Right lobe of liver (tissue), 6 donors: ENCODE measurements at regions not wholly inside any gene's neighbourhood (a gene's known extent, or its start where the extent isn't known, plus 50 kb on each side); places are given as distances from the start of the nearest gene placed in this dataset.

Experiments used
- ATAC-seq, 4 donors: fragments of 200-7000 bp; cut with Tn5 transposase; one replicate each; pipeline ENCODE4 v1.9.1; 2020; ENCODE audit warnings: mild to moderate bottlenecking in 4 of 4, moderate library complexity in 4 of 4
- DNase-seq, 3 donors: peaks; one replicate each; pipeline ENCODE4 v3.0.0-alpha.2; 2020
- H3K27ac ChIP-seq, 3 donors: fragments of 200-600 bp; one replicate each; pipeline ENCODE4 v1.8.0; 2022
- H3K27me3 ChIP-seq, 2 donors: fragments of 200-600 bp; one replicate each; pipeline ENCODE4 v1.8.0; 2022
- H3K36me3 ChIP-seq, 4 donors: fragments of 200-600 bp; sonication (generic) in 1 of 4; one replicate each; pipeline versions ENCODE4 v1.5.1 to v1.8.0; 2017 to 2022; ENCODE audit warnings: control low read depth in 1 of 4
- H3K4me1 ChIP-seq, 4 donors: fragments of 200-600 bp; sonication (generic) in 1 of 4; one replicate each; pipeline versions ENCODE4 v1.5.1 to v1.8.0; 2017 to 2022; ENCODE audit warnings: control low read depth in 1 of 4
- H3K4me3 ChIP-seq, 3 donors: fragments of 200-600 bp; one replicate each; pipeline ENCODE4 v1.8.0; 2022
- H3K9me3 ChIP-seq, 4 donors: fragments of 200-600 bp; sonication (generic) in 1 of 4; one replicate each; pipeline versions ENCODE4 v1.5.1 to v1.8.0; 2017 to 2022; ENCODE audit warnings: control low read depth in 1 of 4
- POLR2A ChIP-seq: fragments of 450-650 bp; IDR thresholded peaks from one replicate; pipeline ENCODE4 v1.6.1; 2017; ENCODE audit warnings: antibody characterized with exemption, mild to moderate bottlenecking
- WGBS: methylation state at CpG from one replicate; pipeline ENCODE4 v1.1.6; 2018; ENCODE audit warnings: low coverage, low lambda C conversion rate; ENCODE audit not compliant: insufficient coverage; ENCODE audit errors: missing lambda C conversion rate; 5-methylcytosine and 5-hydroxymethylcytosine counted together
- intact Hi-C, 2 donors: fragments of 100-400 bp; cut with DNase I; formaldehyde crosslinking; loops; one replicate each; pipeline versions ENCODE4 v1.11.2 to v1.14.1; 2022
- TF ChIP-seq, protein P1 (sequence below), 4 donors: fragments of 200-600 bp in 3 of 4; fragments of 450-650 bp in 1 of 4; IDR thresholded peaks; one replicate each; pipeline versions ENCODE4 v1.5.1 to v1.8.0; 2016 to 2022; ENCODE audit warnings: antibody characterized with exemption in 4 of 4, mild to moderate bottlenecking in 2 of 4
- donor health status: DM: no; HTN: yes; CAD: no.
- donor health status: DM: no; HTN: no; CAD: no.
- donor health status: DM: no; HTN: no; CAD: no.
- donor health status: DM: no; HTN: yes; CAD: no.
- donor health status: DM: no; HTN: yes; CAD: no.

DNA sequence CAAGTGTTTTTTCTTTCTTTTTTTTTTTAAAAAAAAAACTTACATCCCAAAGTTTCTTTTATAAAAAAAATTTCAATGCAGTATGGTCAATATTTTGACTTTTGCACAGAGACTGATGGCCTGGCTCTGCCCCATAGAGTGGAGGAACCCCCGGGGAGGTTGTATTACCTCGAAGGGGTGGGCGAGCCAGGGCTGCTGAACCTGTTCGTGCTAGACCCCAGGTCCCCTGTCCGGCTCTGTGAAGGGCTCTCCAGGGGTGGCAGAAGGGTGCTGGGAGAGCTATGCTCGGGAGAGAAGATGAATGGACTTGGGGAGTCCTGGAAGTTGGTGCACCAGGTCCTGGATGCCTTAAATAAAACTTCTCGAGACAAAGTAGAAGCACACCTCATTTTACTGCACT, 446.4 kb upstream of the KLF6 start:
- H3K4me1 ChIP-seq: no peaks in the 10 kb centered on the region
- intact Hi-C loops: no loop called here
- H3K9me3 ChIP-seq: no peaks in the 10 kb centered on the region
- ATAC-seq (no peak), DNase-seq (no peak)
- TF ChIP-seq POLR2A: no peak
- TF ChIP-seq, protein P1, sequence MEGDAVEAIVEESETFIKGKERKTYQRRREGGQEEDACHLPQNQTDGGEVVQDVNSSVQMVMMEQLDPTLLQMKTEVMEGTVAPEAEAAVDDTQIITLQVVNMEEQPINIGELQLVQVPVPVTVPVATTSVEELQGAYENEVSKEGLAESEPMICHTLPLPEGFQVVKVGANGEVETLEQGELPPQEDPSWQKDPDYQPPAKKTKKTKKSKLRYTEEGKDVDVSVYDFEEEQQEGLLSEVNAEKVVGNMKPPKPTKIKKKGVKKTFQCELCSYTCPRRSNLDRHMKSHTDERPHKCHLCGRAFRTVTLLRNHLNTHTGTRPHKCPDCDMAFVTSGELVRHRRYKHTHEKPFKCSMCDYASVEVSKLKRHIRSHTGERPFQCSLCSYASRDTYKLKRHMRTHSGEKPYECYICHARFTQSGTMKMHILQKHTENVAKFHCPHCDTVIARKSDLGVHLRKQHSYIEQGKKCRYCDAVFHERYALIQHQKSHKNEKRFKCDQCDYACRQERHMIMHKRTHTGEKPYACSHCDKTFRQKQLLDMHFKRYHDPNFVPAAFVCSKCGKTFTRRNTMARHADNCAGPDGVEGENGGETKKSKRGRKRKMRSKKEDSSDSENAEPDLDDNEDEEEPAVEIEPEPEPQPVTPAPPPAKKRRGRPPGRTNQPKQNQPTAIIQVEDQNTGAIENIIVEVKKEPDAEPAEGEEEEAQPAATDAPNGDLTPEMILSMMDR (IDR thresholded peaks at IDR 0.05): no peak
- 56% methylated on average over 5 of the region's 7 CpGs for WGBS
- H3K4me3 ChIP-seq: no peak overlapping the region
- H3K27ac ChIP-seq: no peak overlapping the region
- H3K36me3 ChIP-seq: no peaks in the 10 kb centered on the region
- no peaks in the 10 kb centered on the region for H3K27me3 ChIP-seq

DNA sequence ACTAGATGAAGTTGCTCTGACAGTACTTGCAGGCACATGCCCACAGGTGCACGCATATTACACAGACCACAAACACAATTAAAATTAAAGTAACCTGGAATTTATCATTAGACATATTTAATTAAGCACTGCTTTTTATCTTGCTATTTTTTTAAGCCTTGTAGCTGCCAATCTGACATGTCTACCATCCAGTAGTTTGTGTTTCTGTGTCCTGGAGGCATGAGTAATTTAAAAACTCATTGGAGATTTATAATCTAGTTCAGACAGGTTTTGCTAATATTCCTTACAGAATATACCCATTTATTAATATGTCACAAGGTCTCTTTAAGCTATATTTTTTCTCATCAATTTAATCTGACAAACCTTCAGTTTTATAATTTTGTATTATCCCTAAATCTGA, 445.0 kb upstream of the KLF6 start:
- intact Hi-C loops: no loop called here
- Histone ChIP-seq H3K4me3 (no peak overlapping the region), H3K36me3 (no peaks in the 10 kb centered on the region), H3K27me3 (no peaks in the 10 kb centered on the region), H3K9me3 (no peaks in the 10 kb centered on the region), H3K4me1 (no peaks in the 10 kb centered on the region), H3K27ac (no peak overlapping the region)
- DNase-seq (no peak), ATAC-seq (no peak)
- no peak for TF ChIP-seq POLR2A
- TF ChIP-seq, protein P1 (IDR thresholded peaks at IDR 0.05): no peak
- WGBS: 82% methylated on average over 1 of the region's 1 CpG

DNA sequence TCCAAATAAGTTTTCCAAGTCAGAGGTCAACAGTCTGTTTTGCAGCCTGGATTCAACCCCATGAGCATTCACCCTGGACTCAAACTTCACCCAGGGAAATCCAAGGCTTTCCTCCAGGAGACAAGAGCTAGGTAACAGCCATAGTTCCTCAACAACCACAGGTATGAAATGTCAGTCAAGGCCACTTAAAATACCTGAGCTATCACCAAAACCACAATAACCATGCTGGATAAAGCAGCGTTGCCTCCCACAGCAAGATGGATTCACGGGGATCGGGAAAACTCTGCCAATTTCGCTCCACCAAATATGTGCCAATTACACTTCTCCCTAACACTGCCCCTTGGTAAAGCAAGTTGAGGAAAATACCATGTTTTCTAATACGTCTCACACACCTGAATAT, 444.1 kb upstream of the KLF6 start:
- DNase-seq (no peak), ATAC-seq (no peak)
- H3K9me3 ChIP-seq: no peaks in the 10 kb centered on the region
- H3K27me3 ChIP-seq: no peaks in the 10 kb centered on the region
- TF ChIP-seq, protein P1 (IDR thresholded peaks at IDR 0.05): no peak
- TF ChIP-seq POLR2A: no peak
- no peaks in the 10 kb centered on the region for H3K36me3 ChIP-seq
- intact Hi-C loops: no loop called here
- no peaks in the 10 kb centered on the region for H3K4me1 ChIP-seq
- no peak overlapping the region for H3K4me3 ChIP-seq
- no peak overlapping the region for H3K27ac ChIP-seq
- 80% methylated on average over 5 of the region's 5 CpGs for WGBS

DNA sequence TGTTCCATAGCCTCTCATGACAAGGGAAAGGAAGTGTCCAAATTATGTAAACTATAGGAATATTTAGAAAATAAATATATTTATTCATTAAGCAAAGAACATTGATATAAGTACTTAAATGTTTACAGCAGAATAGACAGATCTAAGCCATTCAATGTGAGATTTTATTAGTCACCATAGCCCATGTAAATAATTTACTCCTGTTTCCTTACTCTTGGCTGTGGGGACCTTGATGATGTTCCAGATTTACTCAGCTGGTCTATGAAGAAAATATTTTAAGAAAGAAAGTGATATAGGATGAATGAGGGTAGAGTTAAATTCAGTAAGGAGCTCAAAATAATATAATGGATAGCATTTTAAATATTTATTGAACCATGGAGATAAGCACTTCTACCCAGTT, 442.6 kb upstream of the KLF6 start:
- Histone ChIP-seq H3K4me3 (no peak overlapping the region), H3K27ac (no peak overlapping the region), H3K4me1 (no peaks in the 10 kb centered on the region), H3K36me3 (no peaks in the 10 kb centered on the region), H3K27me3 (no peaks in the 10 kb centered on the region), H3K9me3 (no peaks in the 10 kb centered on the region)
- ATAC-seq (no peak), DNase-seq (no peak)
- TF ChIP-seq, protein P1 (IDR thresholded peaks at IDR 0.05): no peak
- TF ChIP-seq POLR2A: no peak
- intact Hi-C loops: no loop called here

DNA sequence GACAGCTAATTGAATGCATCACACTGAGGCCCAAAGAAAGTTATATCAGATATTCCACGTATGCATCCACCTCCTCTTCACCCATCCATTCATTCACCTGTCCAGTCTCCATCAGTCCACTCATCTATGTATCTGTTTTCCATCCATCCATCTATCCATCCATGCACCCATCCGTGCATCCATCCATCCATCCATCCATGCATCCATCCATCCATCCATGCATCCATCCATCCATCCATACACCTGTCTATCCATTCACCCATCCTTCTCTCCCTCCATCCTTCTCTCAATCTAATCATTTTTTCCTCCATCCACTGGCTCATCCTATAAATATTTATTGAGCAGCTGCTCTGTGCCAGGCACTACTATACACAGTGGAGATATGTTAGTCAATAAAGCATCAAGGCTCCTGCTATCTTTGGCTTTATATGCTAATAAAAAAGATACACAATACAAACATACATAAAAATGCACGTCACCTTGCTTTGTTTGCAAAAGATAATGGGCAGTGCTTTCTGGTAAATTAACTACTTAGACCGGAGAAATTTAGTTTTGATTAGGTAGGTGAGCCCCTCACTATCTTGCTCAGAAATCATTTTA, 442.0 kb upstream of the KLF6 start:
- Histone ChIP-seq H3K27ac (no peak overlapping the region), H3K4me1 (no peaks in the 10 kb centered on the region), H3K4me3 (no peak overlapping the region), H3K27me3 (no peaks in the 10 kb centered on the region), H3K36me3 (no peaks in the 10 kb centered on the region), H3K9me3 (no peaks in the 10 kb centered on the region)
- no peak for ATAC-seq
- no peak for TF ChIP-seq POLR2A
- TF ChIP-seq, protein P1 (IDR thresholded peaks at IDR 0.05): no peak
- WGBS: 66% methylated on average over 4 of the region's 4 CpGs
- intact Hi-C loops: no loop called here
- DNase-seq: no peak
